ENCODE measurements at regions not wholly inside any gene's neighbourhood (a gene's known extent, or its start where the extent isn't known, plus 50 kb on each side); places are given as distances from the start of the nearest gene placed in this dataset.

- TF ChIP-seq TAF1 (IDR thresholded peaks at IDR 0.05; ENCODE audit: low read depth) = no peak
- TF ChIP-seq, protein P1, sequence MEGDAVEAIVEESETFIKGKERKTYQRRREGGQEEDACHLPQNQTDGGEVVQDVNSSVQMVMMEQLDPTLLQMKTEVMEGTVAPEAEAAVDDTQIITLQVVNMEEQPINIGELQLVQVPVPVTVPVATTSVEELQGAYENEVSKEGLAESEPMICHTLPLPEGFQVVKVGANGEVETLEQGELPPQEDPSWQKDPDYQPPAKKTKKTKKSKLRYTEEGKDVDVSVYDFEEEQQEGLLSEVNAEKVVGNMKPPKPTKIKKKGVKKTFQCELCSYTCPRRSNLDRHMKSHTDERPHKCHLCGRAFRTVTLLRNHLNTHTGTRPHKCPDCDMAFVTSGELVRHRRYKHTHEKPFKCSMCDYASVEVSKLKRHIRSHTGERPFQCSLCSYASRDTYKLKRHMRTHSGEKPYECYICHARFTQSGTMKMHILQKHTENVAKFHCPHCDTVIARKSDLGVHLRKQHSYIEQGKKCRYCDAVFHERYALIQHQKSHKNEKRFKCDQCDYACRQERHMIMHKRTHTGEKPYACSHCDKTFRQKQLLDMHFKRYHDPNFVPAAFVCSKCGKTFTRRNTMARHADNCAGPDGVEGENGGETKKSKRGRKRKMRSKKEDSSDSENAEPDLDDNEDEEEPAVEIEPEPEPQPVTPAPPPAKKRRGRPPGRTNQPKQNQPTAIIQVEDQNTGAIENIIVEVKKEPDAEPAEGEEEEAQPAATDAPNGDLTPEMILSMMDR (IDR thresholded peaks at IDR 0.05; ENCODE audit: poor library complexity, severe bottlenecking) = no peak
Measured at GRCh38 chr12:17204289-17205054, 598.5 kb upstream of the LMO3 start.

All from neural cell (in vitro differentiated cells).